OCI-LY1 (cell line): ENCODE measurements at regions not wholly inside any gene's neighbourhood (a gene's known extent, or its start where the extent isn't known, plus 50 kb on each side); places are given as distances from the start of the nearest gene placed in this dataset.

Source experiments
- H2AFZ ChIP-seq: fragments of 200-600 bp; sonication (generic), shearing (Covaris generic); 2 replicates; pipeline ENCODE4 v1.6.0; 2014; ENCODE audit warnings: antibody characterized with exemption, mild to moderate bottlenecking, low read length
- H3F3A ChIP-seq: fragments of 200-600 bp; sonication (generic), shearing (Covaris generic); 2 replicates; pipeline ENCODE4 v1.6.0; 2014; ENCODE audit warnings: mild to moderate bottlenecking, antibody characterized with exemption, low read length, moderate library complexity; ENCODE audit not compliant: insufficient read depth
- H3K27ac ChIP-seq: fragments of 200-600 bp; sonication (generic); 2 replicates; pipeline ENCODE4 v1.5.1; 2014; ENCODE audit warnings: low read length, mixed run types, mild to moderate bottlenecking, low read depth; ENCODE audit not compliant: poor library complexity, severe bottlenecking
- H3K27me3 ChIP-seq: fragments of 200-600 bp; sonication (generic); 2 replicates; pipeline ENCODE4 v1.6.0; 2014; ENCODE audit warnings: antibody characterized with exemption, mild to moderate bottlenecking, low read length, moderate library complexity; ENCODE audit not compliant: insufficient read depth
- H3K36me3 ChIP-seq: fragments of 200-600 bp; sonication (generic); 2 replicates; pipeline ENCODE4 v1.6.1; 2014; ENCODE audit warnings: mild to moderate bottlenecking, antibody characterized with exemption, low read length, moderate library complexity, mixed read lengths; ENCODE audit not compliant: insufficient read depth
- H3K4me1 ChIP-seq: fragments of 200-600 bp; sonication (generic); 2 replicates; pipeline ENCODE4 v1.5.1; 2014; ENCODE audit warnings: mild to moderate bottlenecking, low read length, moderate library complexity; ENCODE audit not compliant: insufficient read depth, severe bottlenecking
- H3K4me2 ChIP-seq: fragments of 200-600 bp; sonication (generic), shearing (Covaris generic); 2 replicates; pipeline ENCODE4 v1.6.1; 2014; ENCODE audit warnings: low read length
- H3K4me3 ChIP-seq: fragments of 200-600 bp; sonication (generic); 2 replicates; pipeline ENCODE4 v1.5.1; 2014; ENCODE audit warnings: low read length, low read depth, mild to moderate bottlenecking, mixed read lengths; ENCODE audit not compliant: poor library complexity, severe bottlenecking
- H3K79me2 ChIP-seq: fragments of 200-600 bp; shearing (Covaris generic); 2 replicates; pipeline ENCODE4 v1.6.1; 2016; ENCODE audit warnings: mixed run types, low read length, mixed read lengths; ENCODE audit not compliant: insufficient read depth
- H3K9ac ChIP-seq: fragments of 200-600 bp; sonication (generic), shearing (Covaris generic); 2 replicates; pipeline ENCODE4 v1.6.1; 2014; ENCODE audit warnings: mild to moderate bottlenecking, low read length, mixed read lengths
- H3K9me2 ChIP-seq: fragments of 200-600 bp; sonication (generic), shearing (Covaris generic); 2 replicates; pipeline ENCODE4 v1.6.1; 2014; ENCODE audit warnings: low read depth, mild to moderate bottlenecking, low read length, mixed read lengths
- H3K9me3 ChIP-seq: fragments of 200-600 bp; shearing (Covaris generic); 2 replicates; pipeline ENCODE4 v1.6.1; 2014; ENCODE audit warnings: low read length, mixed read lengths
- H4K20me1 ChIP-seq: fragments of 200-600 bp; sonication (generic), shearing (Covaris generic); 2 replicates; pipeline ENCODE4 v1.6.0; 2016; ENCODE audit warnings: mild to moderate bottlenecking, low read length; ENCODE audit not compliant: insufficient read depth
- EZH2 ChIP-seq: fragments of 200-600 bp; sonication (generic), shearing (Covaris generic); IDR thresholded peaks from 2 replicates; pipeline ENCODE4 v1.8.0; 2017; ENCODE audit warnings: borderline replicate concordance, mixed run types, mild to moderate bottlenecking, antibody characterized with exemption, low read length, moderate library complexity, mixed read lengths
- TF ChIP-seq, protein P1 (sequence below): fragments of 200-600 bp; sonication (generic), shearing (Covaris generic); IDR thresholded peaks from 2 replicates; pipeline ENCODE4 v1.5.1; 2017; ENCODE audit warnings: mild to moderate bottlenecking, antibody characterized with exemption, low read length, moderate library complexity, mixed read lengths

DNA sequence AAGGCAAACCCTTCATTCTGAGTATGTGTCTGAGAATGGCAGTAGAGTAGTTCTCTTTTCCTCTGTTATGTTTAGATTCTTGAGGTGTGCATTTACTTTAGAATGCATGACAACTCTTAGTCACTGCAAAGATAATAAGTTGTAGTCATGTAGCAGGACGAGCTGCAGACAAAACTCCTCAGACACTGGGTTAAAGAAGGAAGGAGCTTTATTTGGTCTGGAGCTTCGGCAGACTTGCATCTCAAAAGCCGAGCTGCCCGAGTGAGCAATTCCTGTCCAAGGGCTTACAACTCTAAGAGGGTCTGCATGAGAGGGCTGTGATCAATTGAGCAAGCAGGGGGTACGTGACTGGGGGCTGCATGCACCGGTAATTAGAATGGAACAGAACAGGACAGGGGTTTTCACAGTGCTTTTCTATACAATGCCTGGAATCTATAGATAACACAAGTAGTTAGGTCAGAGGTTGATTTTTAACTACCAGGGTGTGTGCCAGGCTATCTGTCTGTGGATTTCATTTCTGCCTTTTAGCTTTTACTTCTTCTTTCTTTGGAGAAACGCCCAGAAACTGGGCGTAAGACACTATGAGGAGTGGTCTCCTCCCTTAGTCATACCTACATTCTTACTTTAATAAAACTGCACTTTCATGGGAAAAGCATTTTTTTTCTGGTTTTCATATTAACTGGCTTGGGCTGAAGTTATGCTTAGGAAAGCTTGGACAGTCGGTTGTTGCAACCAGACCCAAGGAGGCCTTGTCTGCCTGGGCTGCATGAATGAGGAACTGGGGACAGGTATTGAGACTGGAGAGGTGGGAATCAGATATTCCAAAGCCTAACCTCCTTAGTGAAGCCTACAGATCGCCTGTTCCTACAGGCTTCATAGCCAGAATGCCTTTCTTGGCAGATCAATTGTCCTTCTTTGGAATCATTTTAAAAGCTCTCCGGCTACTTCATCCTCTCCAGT lies 115.1 kb downstream of the RHOU start:
- no peak overlapping the region for H2AFZ ChIP-seq
- H3K79me2 ChIP-seq, result no peaks in the 10 kb centered on the region
- no peak overlapping the region for H3K4me3 ChIP-seq
- no peaks in the 10 kb centered on the region for H4K20me1 ChIP-seq
- no peak overlapping the region for H3K9ac ChIP-seq
- no peaks in the 10 kb centered on the region for H3K9me3 ChIP-seq
- no peaks in the 10 kb centered on the region for H3K36me3 ChIP-seq
- no peaks in the 10 kb centered on the region for H3K27me3 ChIP-seq
- no peak overlapping the region for H3K27ac ChIP-seq
- H3K4me1 ChIP-seq, result no peaks in the 10 kb centered on the region
- H3K4me2 ChIP-seq, result no peak overlapping the region
- no peaks in the 10 kb centered on the region for H3K9me2 ChIP-seq
- TF ChIP-seq, protein P1, sequence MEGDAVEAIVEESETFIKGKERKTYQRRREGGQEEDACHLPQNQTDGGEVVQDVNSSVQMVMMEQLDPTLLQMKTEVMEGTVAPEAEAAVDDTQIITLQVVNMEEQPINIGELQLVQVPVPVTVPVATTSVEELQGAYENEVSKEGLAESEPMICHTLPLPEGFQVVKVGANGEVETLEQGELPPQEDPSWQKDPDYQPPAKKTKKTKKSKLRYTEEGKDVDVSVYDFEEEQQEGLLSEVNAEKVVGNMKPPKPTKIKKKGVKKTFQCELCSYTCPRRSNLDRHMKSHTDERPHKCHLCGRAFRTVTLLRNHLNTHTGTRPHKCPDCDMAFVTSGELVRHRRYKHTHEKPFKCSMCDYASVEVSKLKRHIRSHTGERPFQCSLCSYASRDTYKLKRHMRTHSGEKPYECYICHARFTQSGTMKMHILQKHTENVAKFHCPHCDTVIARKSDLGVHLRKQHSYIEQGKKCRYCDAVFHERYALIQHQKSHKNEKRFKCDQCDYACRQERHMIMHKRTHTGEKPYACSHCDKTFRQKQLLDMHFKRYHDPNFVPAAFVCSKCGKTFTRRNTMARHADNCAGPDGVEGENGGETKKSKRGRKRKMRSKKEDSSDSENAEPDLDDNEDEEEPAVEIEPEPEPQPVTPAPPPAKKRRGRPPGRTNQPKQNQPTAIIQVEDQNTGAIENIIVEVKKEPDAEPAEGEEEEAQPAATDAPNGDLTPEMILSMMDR, result no peak
- no peaks in the 10 kb centered on the region for H3F3A ChIP-seq

DNA sequence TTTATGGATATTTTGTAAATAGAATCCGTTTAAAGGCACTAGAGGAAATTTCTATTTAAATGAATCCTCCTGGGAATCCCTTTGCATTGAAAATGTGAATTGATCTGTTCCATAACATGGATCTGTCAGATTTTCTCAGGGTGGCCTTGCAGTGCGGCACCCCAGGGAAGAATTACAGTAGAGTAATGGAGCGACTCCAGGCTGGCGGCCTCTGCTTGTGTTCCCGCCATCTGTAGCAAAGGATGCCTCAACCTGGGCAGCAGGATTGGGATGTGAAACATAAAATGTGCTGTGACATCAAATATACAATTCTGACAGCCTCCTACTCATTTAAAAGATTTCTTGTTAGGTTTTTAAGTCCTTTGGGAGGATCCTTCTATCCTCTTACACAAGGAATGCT lies 115.9 kb downstream of the RHOU start:
- H3K9ac ChIP-seq, result no peak overlapping the region
- no peaks in the 10 kb centered on the region for H3K9me3 ChIP-seq
- H3K27ac ChIP-seq, result no peak overlapping the region
- no peak overlapping the region for H3K4me2 ChIP-seq
- no peaks in the 10 kb centered on the region for H3F3A ChIP-seq
- no peaks in the 10 kb centered on the region for H3K27me3 ChIP-seq
- no peak overlapping the region for H3K4me3 ChIP-seq
- no peaks in the 10 kb centered on the region for H3K4me1 ChIP-seq
- no peak overlapping the region for H2AFZ ChIP-seq
- no peaks in the 10 kb centered on the region for H3K36me3 ChIP-seq
- no peak for TF ChIP-seq EZH2
- TF ChIP-seq, protein P1, result no peak
- H4K20me1 ChIP-seq, result no peaks in the 10 kb centered on the region
- H3K79me2 ChIP-seq, result no peaks in the 10 kb centered on the region
- H3K9me2 ChIP-seq, result no peaks in the 10 kb centered on the region

DNA sequence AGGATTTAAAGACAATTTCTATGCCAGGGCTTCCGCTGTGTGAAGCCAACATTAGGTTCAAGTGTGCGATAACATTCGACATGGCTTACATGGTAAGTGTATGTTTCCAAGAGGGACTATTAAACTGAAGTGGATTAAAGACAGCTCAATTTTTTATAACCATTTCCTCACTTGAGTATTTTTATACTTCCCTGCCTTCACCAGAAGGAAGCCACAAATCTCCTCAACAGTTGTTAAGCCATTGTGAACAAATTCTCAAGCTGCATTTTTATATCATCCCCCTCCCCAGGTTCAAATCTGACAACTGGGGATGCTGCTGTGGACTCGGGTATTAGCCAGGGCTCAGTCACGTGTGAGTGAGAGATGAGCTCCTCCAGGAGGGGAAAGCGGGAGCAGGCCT lies 116.3 kb downstream of the RHOU start:
- no peaks in the 10 kb centered on the region for H3K4me1 ChIP-seq
- H3K4me2 ChIP-seq, result no peak overlapping the region

More for the DNA sequence above, 116.3 kb downstream of the RHOU start:
- Histone ChIP-seq H3K79me2 (no peaks in the 10 kb centered on the region), H4K20me1 (no peaks in the 10 kb centered on the region), H3K9ac (no peak overlapping the region), H2AFZ (no peak overlapping the region), H3F3A (no peaks in the 10 kb centered on the region), H3K36me3 (no peaks in the 10 kb centered on the region), H3K4me3 (no peak overlapping the region), H3K27ac (no peak overlapping the region), H3K9me3 (no peaks in the 10 kb centered on the region), H3K27me3 (no peaks in the 10 kb centered on the region), H3K9me2 (no peaks in the 10 kb centered on the region)
- no peak for TF ChIP-seq EZH2
- TF ChIP-seq, protein P1, result no peak
